Keratinocyte (primary cell): ENCODE measurements at regions not wholly inside any gene's neighbourhood (a gene's known extent, or its start where the extent isn't known, plus 50 kb on each side); places are given as distances from the start of the nearest gene placed in this dataset.

Experiments used
- DNase-seq: peaks from one replicate; pipeline ENCODE4 v3.0.0-alpha.2; 2011; ENCODE audit warnings: low read depth, missing footprints, low spot score
- FAIRE-seq: peaks from 2 replicates; lab custom pipeline; 2011; peaks lifted over from hg19 to GRCh38; lab: Jason Lieb, UNC
- H2AFZ ChIP-seq: 2 replicates; pipeline ENCODE4 v1.6.0; 2012; ENCODE audit warnings: low read length, control low read depth, inconsistent platforms; ENCODE audit not compliant: control insufficient read depth
- H3K27ac ChIP-seq: 2 replicates; pipeline ENCODE4 v1.5.1; 2011; ENCODE audit warnings: low read length; ENCODE audit not compliant: control insufficient read depth, insufficient read depth
- H3K27me3 ChIP-seq: 3 replicates; pipeline ENCODE4 v1.6.0; 2011; ENCODE audit warnings: low read length; ENCODE audit not compliant: control insufficient read depth, insufficient read depth; ENCODE audit errors: extremely low read depth
- H3K36me3 ChIP-seq, 2 experiments: 2 replicates in 1 of 2; 3 replicates in 1 of 2; pipeline ENCODE4 v1.5.1; 2011; ENCODE audit warnings: low read length in 2 of 2, mild to moderate bottlenecking in 1 of 2; ENCODE audit not compliant: control insufficient read depth in 2 of 2, insufficient read depth in 2 of 2; ENCODE audit errors: extremely low read depth in 1 of 2
- H3K4me1 ChIP-seq: 3 replicates; pipeline ENCODE4 v1.5.1; 2011; ENCODE audit warnings: low read length; ENCODE audit not compliant: control insufficient read depth, insufficient read depth; ENCODE audit errors: extremely low read depth
- H3K4me2 ChIP-seq: 3 replicates; pipeline ENCODE4 v1.6.0; 2011; ENCODE audit warnings: low read depth, low read length; ENCODE audit not compliant: control insufficient read depth, insufficient read depth; ENCODE audit errors: extremely low read depth
- H3K4me3 ChIP-seq, 3 experiments: fragments of 200-600 bp in 1 of 3; sonication (generic) in 1 of 3; 2 replicates in 2 of 3; 3 replicates in 1 of 3; pipeline ENCODE4 v1.5.1; 2011 to 2016; ENCODE audit warnings: low read length in 3 of 3, mild to moderate bottlenecking in 3 of 3, control low read depth in 2 of 3, inconsistent platforms in 1 of 3, low read depth in 1 of 3, mixed read lengths in 1 of 3, mixed run types in 1 of 3, moderate library complexity in 1 of 3; ENCODE audit not compliant: control insufficient read depth in 2 of 3, insufficient read depth in 2 of 3; ENCODE audit errors: extremely low read depth in 1 of 3
- H3K79me2 ChIP-seq: 2 replicates; pipeline ENCODE4 v1.6.0; 2012; ENCODE audit warnings: low read length; ENCODE audit not compliant: control insufficient read depth, insufficient read depth
- H3K9ac ChIP-seq: 3 replicates; pipeline ENCODE4 v1.6.0; 2011; ENCODE audit warnings: low read length; ENCODE audit not compliant: control insufficient read depth, insufficient read depth; ENCODE audit errors: extremely low read depth
- H3K9me1 ChIP-seq: 3 replicates; pipeline ENCODE4 v1.6.0; 2011; ENCODE audit warnings: low read length; ENCODE audit not compliant: control insufficient read depth, insufficient read depth; ENCODE audit errors: extremely low read depth
- H3K9me3 ChIP-seq: 2 replicates; pipeline ENCODE4 v1.5.1; 2012; ENCODE audit warnings: low read depth, low read length; ENCODE audit not compliant: control insufficient read depth
- H4K20me1 ChIP-seq: 3 replicates; pipeline ENCODE4 v1.6.0; 2011; ENCODE audit warnings: low read length; ENCODE audit not compliant: control insufficient read depth, insufficient read depth; ENCODE audit errors: extremely low read depth
- CTCF ChIP-seq, 3 experiments: IDR thresholded peaks in 1 of 3; conservative IDR thresholded peaks in 1 of 3; optimal IDR thresholded peaks in 1 of 3; 2 replicates in 2 of 3; 3 replicates in 1 of 3; pipeline versions ENCODE3 to v1.5.1; 2011; ENCODE audit warnings: low read length in 3 of 3, mild to moderate bottlenecking in 3 of 3, moderate library complexity in 2 of 3, control low read depth in 1 of 3, inconsistent platforms in 1 of 3; ENCODE audit not compliant: insufficient read depth in 2 of 3; ENCODE audit errors: extremely low read depth in 1 of 3
- EZH2 ChIP-seq: IDR thresholded peaks from one replicate; pipeline ENCODE4 v1.6.1; 2012; ENCODE audit warnings: inconsistent platforms, mild to moderate bottlenecking, low read length, moderate library complexity
- dilution Hi-C: fragments of 300-500 bp; cut with MboI; formaldehyde crosslinking; loops from one replicate; pipeline ENCODE4 v1.7.0; 2020; ENCODE audit warnings: low sequenced_read_pairs; ENCODE audit not compliant: extremely low pct_ligation_motif_present

- dilution Hi-C loops: no loop called here
- H2AFZ ChIP-seq: no peak overlapping the region
- H3K4me1 ChIP-seq: no peaks in the 10 kb centered on the region
- no peaks in the 10 kb centered on the region for H3K79me2 ChIP-seq
- H3K9me3 ChIP-seq: no peaks in the 10 kb centered on the region
- H3K4me2 ChIP-seq: no peak overlapping the region
- H4K20me1 ChIP-seq: no peaks in the 10 kb centered on the region
- TF ChIP-seq EZH2 (no peak), CTCF (optimal IDR thresholded peaks at IDR 0.05 in 1 of 3, IDR thresholded peaks at IDR 0.05 in 1 of 3, conservative IDR thresholded peaks at IDR 0.05 in 1 of 3; ENCODE audit: extremely low read depth in 1 of 3, insufficient read depth in 2 of 3, low read length in 3 of 3) (no peak)
- H3K27ac ChIP-seq: no peak overlapping the region
- no peak for DNase-seq
- no peaks in the 10 kb centered on the region for H3K9me1 ChIP-seq
- H3K27me3 ChIP-seq: no peaks in the 10 kb centered on the region
- no peak overlapping the region for H3K9ac ChIP-seq
- H3K4me3 ChIP-seq: no peak overlapping the region
- no peaks in the 10 kb centered on the region for H3K36me3 ChIP-seq
- FAIRE-seq: no peak
Measured at GRCh38 chr1:41998250-41998649, 79.5 kb upstream of the HIVEP3 start.

GRCh38 chr1:41997153-41997552, 78.4 kb upstream of the HIVEP3 start:
- Histone ChIP-seq H3K79me2 (no peaks in the 10 kb centered on the region), H3K9me1 (no peaks in the 10 kb centered on the region), H3K4me2 (no peak overlapping the region), H4K20me1 (no peaks in the 10 kb centered on the region), H3K9ac (no peak overlapping the region), H3K4me3 (no peak overlapping the region), H3K4me1 (no peaks in the 10 kb centered on the region), H3K27ac (no peak overlapping the region), H3K36me3 (no peaks in the 10 kb centered on the region), H2AFZ (no peak overlapping the region), H3K9me3 (no peaks in the 10 kb centered on the region), H3K27me3 (no peaks in the 10 kb centered on the region)
- no peak for FAIRE-seq
- DNase-seq: no peak
- TF ChIP-seq CTCF (optimal IDR thresholded peaks at IDR 0.05 in 1 of 3, IDR thresholded peaks at IDR 0.05 in 1 of 3, conservative IDR thresholded peaks at IDR 0.05 in 1 of 3; ENCODE audit: extremely low read depth in 1 of 3, insufficient read depth in 2 of 3, low read length in 3 of 3) (no peak), EZH2 (no peak)
- dilution Hi-C loops: no loop called here
